IMR-90 (cell line): ENCODE measurements at regions not wholly inside any gene's neighbourhood (a gene's known extent, or its start where the extent isn't known, plus 50 kb on each side); places are given as distances from the start of the nearest gene placed in this dataset.

Source experiments
- ATAC-seq: fragments of 200-7000 bp; cut with Tn5 transposase; 2 replicates; pipeline ENCODE4 v1.9.1; 2020; ENCODE audit warnings: low read depth, mild to moderate bottlenecking, moderate library complexity
- BruUV-seq: library from RNA; stranded (reverse); fragments of 400-500 nt; replicated peaks from 2 replicates; lab custom pipeline; 2021; lab: Mats Ljungman, UMichigan
- CTCF ChIA-PET: fragments of 300-600 bp; formaldehyde crosslinking; extraction: SDS; loops from one replicate; lab custom pipeline; 2021; ENCODE audit warnings: antibody characterized with exemption; lab: Yijun Ruan, JAX
- POLR2A ChIA-PET: fragments of 300-600 bp; sonication (Branson Sonifier 250); formaldehyde crosslinking; loops from one replicate; lab custom pipeline; 2022; ENCODE audit warnings: antibody characterized with exemption; ENCODE audit not compliant: unreplicated experiment; lab: Charles Lee
- DNase-seq: peaks from one replicate; pipeline ENCODE4 v3.0.0; 2013
- H2AFZ ChIP-seq: replicated peaks from 2 replicates; pipeline ENCODE3; 2013; ENCODE audit warnings: low read length, mild to moderate bottlenecking; ENCODE audit not compliant: poor library complexity
- H2AK5ac ChIP-seq: 2 replicates; pipeline ENCODE4 v1.6.1; 2013; ENCODE audit warnings: low read depth, low read length, inconsistent platforms
- H2AK9ac ChIP-seq: replicated peaks from 2 replicates; pipeline ENCODE3; 2013; ENCODE audit warnings: mild to moderate bottlenecking, low read depth, low read length, moderate library complexity; ENCODE audit not compliant: poor library complexity
- H2BK120ac ChIP-seq: 2 replicates; pipeline ENCODE4 v1.6.1; 2013; ENCODE audit warnings: low read depth, low read length, inconsistent platforms
- H2BK15ac ChIP-seq: 3 replicates; pipeline ENCODE4 v1.6.1; 2013; ENCODE audit warnings: low read depth, low read length, inconsistent platforms
- H2BK20ac ChIP-seq: 2 replicates; pipeline ENCODE4 v1.6.1; 2013; ENCODE audit warnings: low read depth, mild to moderate bottlenecking, inconsistent platforms, low read length, moderate library complexity
- H2BK5ac ChIP-seq: 2 replicates; pipeline ENCODE4 v1.6.1; 2013; ENCODE audit warnings: mild to moderate bottlenecking, low read depth, low read length, inconsistent platforms; ENCODE audit not compliant: poor library complexity, severe bottlenecking
- H3K14ac ChIP-seq: replicated peaks from 2 replicates; pipeline ENCODE4 v1.6.1; 2013; ENCODE audit warnings: low read depth, low read length, inconsistent platforms
- H3K18ac ChIP-seq: 2 replicates; pipeline ENCODE4 v1.6.1; 2013; ENCODE audit warnings: low read depth, low read length, control low read depth
- H3K23ac ChIP-seq: 2 replicates; pipeline ENCODE4 v1.6.1; 2013; ENCODE audit warnings: low read depth, low read length, inconsistent platforms
- H3K27ac ChIP-seq: 2 replicates; pipeline ENCODE4 v1.5.1; 2013; ENCODE audit warnings: mild to moderate bottlenecking, control low read depth, low read length; ENCODE audit not compliant: insufficient read depth
- H3K27me3 ChIP-seq: 2 replicates; pipeline ENCODE4 v1.6.1; 2013; ENCODE audit warnings: low read length; ENCODE audit not compliant: control insufficient read depth, insufficient read depth
- H3K36me3 ChIP-seq: 2 replicates; pipeline ENCODE4 v1.6.1; 2013; ENCODE audit warnings: low read length, mixed read lengths; ENCODE audit not compliant: control insufficient read depth, insufficient read depth
- H3K4ac ChIP-seq: 2 replicates; pipeline ENCODE4 v1.6.1; 2013; ENCODE audit warnings: low read depth, low read length, inconsistent platforms
- H3K4me1 ChIP-seq: 2 replicates; pipeline ENCODE4 v1.6.1; 2013; ENCODE audit warnings: low read length, mixed read lengths; ENCODE audit not compliant: control insufficient read depth, insufficient read depth
- H3K4me2 ChIP-seq: 2 replicates; pipeline ENCODE4 v1.6.1; 2013; ENCODE audit warnings: low read depth, mild to moderate bottlenecking, control low read depth, low read length, moderate library complexity
- H3K4me3 ChIP-seq: 2 replicates; pipeline ENCODE4 v1.5.1; 2013; ENCODE audit warnings: low read depth, mild to moderate bottlenecking, control low read depth, low read length, moderate library complexity; ENCODE audit not compliant: insufficient read depth
- H3K56ac ChIP-seq: 2 replicates; pipeline ENCODE4 v1.6.1; 2013; ENCODE audit warnings: low read length, inconsistent platforms; ENCODE audit not compliant: insufficient read depth; ENCODE audit errors: extremely low read depth
- H3K79me1 ChIP-seq, 2 experiments: 2 replicates each; pipeline ENCODE4 v1.6.1; 2013; ENCODE audit warnings: low read length in 2 of 2, inconsistent platforms in 1 of 2, low read depth in 1 of 2
- H3K9ac ChIP-seq: 2 replicates; pipeline ENCODE4 v1.6.1; 2013; ENCODE audit warnings: low read depth, low read length, control low read depth
- H3K9me1 ChIP-seq: 2 replicates; pipeline ENCODE4 v1.6.1; 2013; ENCODE audit warnings: low read length, inconsistent platforms; ENCODE audit not compliant: insufficient read depth
- H3K9me3 ChIP-seq: 2 replicates; pipeline ENCODE4 v1.6.1; 2013; ENCODE audit warnings: low read length; ENCODE audit not compliant: control insufficient read depth, insufficient read depth
- H4K20me1 ChIP-seq: 2 replicates; pipeline ENCODE4 v1.6.1; 2013; ENCODE audit warnings: low read length, inconsistent platforms; ENCODE audit not compliant: insufficient read depth
- H4K5ac ChIP-seq: 2 replicates; pipeline ENCODE4 v1.6.1; 2013; ENCODE audit warnings: mild to moderate bottlenecking, low read depth, low read length, control low read depth
- H4K8ac ChIP-seq, 2 experiments: 2 replicates each; pipeline ENCODE4 v1.6.1; 2013; ENCODE audit warnings: low read depth in 2 of 2, low read length in 2 of 2, control low read depth in 1 of 2, inconsistent platforms in 1 of 2
- H4K91ac ChIP-seq: 2 replicates; pipeline ENCODE4 v1.6.1; 2013; ENCODE audit warnings: low read depth, low read length, inconsistent platforms; ENCODE audit not compliant: insufficient read depth
- BHLHE40 ChIP-seq: fragments of 150-350 bp; IDR thresholded peaks from 2 replicates; pipeline ENCODE4 v1.6.1; 2016; ENCODE audit warnings: mild to moderate bottlenecking, low read depth, low read length
- CTCF ChIP-seq: conservative IDR thresholded peaks from 2 replicates; pipeline ENCODE4 v1.5.1; 2012; ENCODE audit warnings: mild to moderate bottlenecking, low read depth, low read length, improper control_type of control experiment
- FOS ChIP-seq: fragments of 150-350 bp; IDR thresholded peaks from 2 replicates; pipeline ENCODE4 v1.6.1; 2016; ENCODE audit warnings: low read depth, low read length
- MAFK ChIP-seq: IDR thresholded peaks from 2 replicates; pipeline ENCODE4 v1.6.1; 2012; ENCODE audit warnings: low read depth, low read length, improper control_type of control experiment
- MAZ ChIP-seq: IDR thresholded peaks from 2 replicates; pipeline ENCODE4 v1.6.1; 2012; ENCODE audit warnings: low read depth, mild to moderate bottlenecking, low read length, improper control_type of control experiment, moderate library complexity, borderline replicate concordance
- MXI1 ChIP-seq: IDR thresholded peaks from 2 replicates; pipeline ENCODE4 v1.6.1; 2012; ENCODE audit warnings: low read depth, mild to moderate bottlenecking, low read length, moderate library complexity, borderline replicate concordance
- NFE2L2 ChIP-seq: fragments of 150-350 bp; IDR thresholded peaks from 2 replicates; pipeline ENCODE4 v1.6.1; 2016; ENCODE audit warnings: low read depth, mild to moderate bottlenecking, low read length
- RCOR1 ChIP-seq: IDR thresholded peaks from 2 replicates; pipeline ENCODE4 v1.6.1; 2012; ENCODE audit warnings: mild to moderate bottlenecking, low read length, improper control_type of control experiment; ENCODE audit not compliant: insufficient replicate concordance
- SMC3 ChIP-seq: fragments of 150-350 bp; IDR thresholded peaks from 2 replicates; pipeline ENCODE4 v1.6.1; 2016; ENCODE audit warnings: low read depth, mild to moderate bottlenecking, antibody characterized with exemption, low read length, moderate library complexity
- USF2 ChIP-seq: fragments of 150-350 bp; IDR thresholded peaks from 2 replicates; pipeline ENCODE4 v1.6.1; 2017; ENCODE audit warnings: mild to moderate bottlenecking, antibody characterized with exemption, low read length, low read depth
- dilution Hi-C: fragments of 300-500 bp; cut with HindIII; formaldehyde crosslinking; loops from one replicate; pipeline ENCODE4 v1.14.3; 2018; ENCODE audit warnings: low sequenced_read_pairs; ENCODE audit not compliant: unreplicated experiment
- in situ Hi-C: fragments of 300-500 bp; cut with MboI; formaldehyde crosslinking; loops from 3 replicates; pipeline ENCODE4 v1.14.3; 2019; ENCODE audit warnings: low sequenced_read_pairs, inconsistent platforms, mixed read lengths
- intact Hi-C: fragments of 100-400 bp; cut with micrococcal nuclease; formaldehyde crosslinking; loops from 2 replicates; pipeline ENCODE4 v1.10.0; 2022

- Histone ChIP-seq H3K9me3 (peaks cover 8% of the 10 kb centered on the region; the same call in 1 of the 2 replicates), H2BK15ac (no peak overlapping the region), H4K5ac (no peak overlapping the region), H3K23ac (no peak overlapping the region), H3K4me3 (no peak overlapping the region), H3K4me2 (no peak overlapping the region), H2BK120ac (no peak overlapping the region), H2AFZ (no peak overlapping the region), H4K8ac (no peak overlapping the region), H3K9me1 (no peaks in the 10 kb centered on the region), H4K91ac (no peak overlapping the region), H3K27me3 (no peaks in the 10 kb centered on the region), H3K14ac (no peak overlapping the region), H3K9ac (no peak overlapping the region), H3K18ac (no peak overlapping the region), H2BK5ac (no peak overlapping the region), H3K36me3 (no peaks in the 10 kb centered on the region), H3K4me1 (no peaks in the 10 kb centered on the region), H4K20me1 (no peaks in the 10 kb centered on the region), H3K4ac (no peak overlapping the region), H3K79me1 (no peaks in the 10 kb centered on the region), H3K27ac (no peak overlapping the region), H2BK20ac (no peak overlapping the region), H3K56ac (no peak overlapping the region), H2AK9ac (no peak overlapping the region), H2AK5ac (no peak overlapping the region)
- DNase-seq (no peak), ATAC-seq (no peak)
- CTCF ChIA-PET = no interaction called here
- POLR2A ChIA-PET = no interaction called here
- in situ Hi-C loops = no loop called here
- intact Hi-C loops = no loop called here
- TF ChIP-seq NFE2L2 = no peak
- TF ChIP-seq CTCF = no peak
- no peak for TF ChIP-seq USF2
- TF ChIP-seq MXI1 = no peak
- no peak for TF ChIP-seq FOS
- no peak for TF ChIP-seq BHLHE40
- TF ChIP-seq MAFK = no peak
- TF ChIP-seq MAZ = no peak
- no peak for TF ChIP-seq SMC3
- no peak for TF ChIP-seq RCOR1
- BruUV-seq = no TSS peak
- dilution Hi-C loops = no loop called here
These were observed 720.3 kb upstream of the ARPP21 start for GRCh38 chr3:34919025-34919424.
